Stimulated activated naive CD4-positive, alpha-beta T cell (primary cell): ENCODE measurements at regions not wholly inside any gene's neighbourhood (a gene's known extent, or its start where the extent isn't known, plus 50 kb on each side); places are given as distances from the start of the nearest gene placed in this dataset.

Source experiments
- DNase-seq, 6 experiments: peaks; one replicate each; lab custom pipeline; 2025; lab: John Stamatoyannopoulos, UW

DNA sequence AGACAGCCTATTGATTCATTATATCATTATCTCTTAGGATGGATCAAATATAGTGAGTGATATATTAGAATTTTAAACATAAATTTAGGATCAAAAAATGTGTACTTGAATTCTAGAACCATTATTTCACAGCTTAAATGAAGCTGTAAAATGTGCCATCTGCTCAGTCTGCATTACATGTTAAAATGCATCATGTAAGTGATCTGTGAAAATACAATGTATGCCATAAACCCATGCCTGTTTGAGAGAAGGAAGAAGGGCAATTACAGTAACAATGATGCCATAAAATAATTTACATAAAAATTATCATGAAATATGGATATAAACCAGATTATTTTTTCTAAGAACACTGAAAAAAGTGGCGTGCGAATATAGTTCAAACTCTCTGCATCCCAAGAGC is 1066.0 kb upstream of the ADGRL4 start:
- no peak for DNase-seq

DNA sequence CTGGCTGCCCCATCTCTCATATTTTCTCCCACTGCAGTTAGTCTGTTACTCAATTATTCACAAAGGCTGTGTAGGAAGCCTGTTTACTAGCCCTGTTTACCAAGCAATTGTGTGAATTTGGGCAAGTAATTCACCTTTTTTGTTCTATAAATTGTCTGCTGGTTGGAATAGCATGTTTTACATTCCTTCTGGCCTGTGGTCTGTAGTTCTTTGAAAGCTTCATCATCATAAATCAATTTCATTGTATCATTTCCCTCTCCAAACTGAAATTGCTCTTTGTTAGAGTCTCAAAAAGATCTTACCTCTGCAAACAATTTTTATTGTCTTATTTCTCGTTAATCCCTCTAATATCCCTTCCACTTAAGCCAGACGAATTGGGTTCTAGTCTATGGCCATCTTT is 1059.5 kb upstream of the ADGRL4 start:
- DNase-seq, result no peak

DNA sequence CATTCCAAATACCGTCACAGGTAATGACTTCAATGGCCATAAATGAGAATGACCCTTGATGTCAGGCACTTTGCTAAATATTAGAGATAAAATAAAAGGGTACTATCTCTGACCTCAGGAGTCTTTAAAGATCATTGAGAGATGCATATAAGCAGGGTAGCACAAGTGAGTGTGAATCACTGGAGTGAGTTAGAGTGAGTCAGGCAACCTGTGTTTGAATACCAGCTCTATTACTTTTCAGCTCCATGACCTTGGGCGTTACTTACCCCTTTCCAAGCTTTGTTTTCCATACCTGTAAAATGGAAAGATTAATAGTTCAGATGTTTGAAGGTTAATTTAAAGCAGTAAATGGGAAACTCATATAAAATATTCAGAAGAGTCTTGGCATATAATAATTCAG is 1058.0 kb upstream of the ADGRL4 start:
- DNase-seq, result no peak

DNA sequence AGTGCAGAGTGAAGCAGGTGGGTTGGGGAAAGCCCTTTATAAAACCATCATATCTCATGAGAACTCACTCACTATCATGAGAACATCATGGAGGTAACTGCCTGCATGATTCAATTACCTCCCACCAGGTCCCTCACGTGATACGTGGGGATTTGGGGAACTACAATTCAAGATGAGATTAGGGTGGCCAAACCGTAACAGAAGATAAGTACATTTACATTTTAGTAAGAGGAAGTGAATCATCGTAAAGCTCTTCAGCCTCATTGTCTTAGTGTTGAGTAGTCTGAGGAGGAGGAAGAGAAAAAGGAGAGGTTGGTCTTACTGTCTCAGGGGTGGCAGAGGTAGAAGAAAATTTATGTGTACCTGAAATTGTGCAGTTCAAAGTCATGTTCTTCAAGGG is 1053.4 kb upstream of the ADGRL4 start:
- DNase-seq, result no peak

DNA sequence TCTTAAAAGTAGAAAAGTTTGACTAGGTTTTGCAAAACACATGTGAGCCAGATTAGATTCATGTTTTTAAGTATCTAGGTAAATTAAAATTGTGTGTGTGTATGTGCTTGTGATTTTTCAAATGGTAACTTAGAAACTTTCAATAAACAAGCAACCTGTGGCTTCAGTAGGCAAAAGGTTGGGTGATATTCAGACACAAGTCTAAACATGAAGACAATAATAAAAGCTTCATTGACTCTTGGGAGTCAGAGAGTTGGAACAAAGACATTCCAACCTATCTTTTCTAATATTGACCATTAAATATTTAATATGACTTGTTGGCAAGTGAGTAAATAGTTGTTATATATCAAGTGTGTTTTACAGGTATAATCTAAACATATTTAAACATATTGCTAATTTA is 1049.6 kb upstream of the ADGRL4 start:
- DNase-seq, result no peak

DNA sequence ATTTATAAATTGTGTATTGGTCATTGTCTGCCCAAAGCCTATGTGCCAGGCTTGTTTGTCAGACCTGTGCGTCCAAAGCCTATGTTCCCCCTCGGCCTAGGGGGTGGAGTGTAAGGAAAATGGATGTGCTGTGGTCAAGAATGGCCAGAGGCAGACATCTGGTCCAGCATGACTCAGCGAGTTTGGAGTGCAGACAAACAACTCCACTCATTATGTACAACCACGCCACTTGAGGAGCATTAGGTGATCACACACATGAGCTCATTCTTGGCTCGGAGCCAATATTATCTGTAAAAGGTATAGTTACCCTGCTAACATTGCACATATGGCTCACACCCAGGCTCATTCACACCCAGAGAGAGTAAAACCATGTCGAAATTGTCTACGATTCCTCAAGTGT is 1047.6 kb upstream of the ADGRL4 start:
- DNase-seq, result no peak

DNA sequence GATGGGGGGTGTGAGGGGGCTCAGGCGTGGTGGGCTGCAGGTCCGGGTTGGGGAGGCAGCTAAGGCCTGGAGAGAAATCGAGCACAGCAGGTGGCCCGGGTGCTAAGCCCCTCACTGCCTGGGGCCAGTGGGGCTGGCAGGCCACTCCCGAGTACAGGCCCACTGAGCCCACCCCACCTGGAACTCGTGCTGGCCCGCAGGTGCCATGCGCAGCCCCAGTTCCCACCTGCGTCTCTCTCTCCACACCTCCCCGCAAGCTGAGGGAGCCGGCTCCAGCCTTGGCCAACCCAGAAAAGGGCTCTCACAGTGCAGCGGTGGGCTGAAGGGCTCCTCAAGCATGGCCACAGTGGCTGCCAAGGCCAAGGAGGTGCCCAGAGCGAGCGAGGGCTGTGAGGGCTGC is 1047.1 kb upstream of the ADGRL4 start:
- no peak for DNase-seq

DNA sequence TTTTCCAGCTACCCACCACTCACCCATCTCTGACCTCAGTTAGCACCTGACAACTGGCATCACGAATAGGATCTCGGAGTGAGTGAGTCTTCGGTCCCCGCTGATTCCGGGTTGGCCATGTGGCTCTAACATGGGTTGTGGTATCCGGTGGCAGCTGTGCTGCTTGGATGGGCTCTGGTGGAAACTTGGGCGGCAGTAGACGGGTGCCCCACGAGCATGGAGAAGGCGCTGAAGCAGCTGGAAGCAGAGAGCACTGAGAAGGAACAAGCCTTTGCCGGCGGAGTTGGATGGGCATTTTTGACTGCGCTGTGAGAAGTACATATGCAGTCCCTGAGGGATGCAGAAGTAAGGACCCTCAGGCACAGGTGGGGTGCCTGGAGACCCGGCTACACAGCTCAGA is 1044.0 kb upstream of the ADGRL4 start:
- no peak for DNase-seq

DNA sequence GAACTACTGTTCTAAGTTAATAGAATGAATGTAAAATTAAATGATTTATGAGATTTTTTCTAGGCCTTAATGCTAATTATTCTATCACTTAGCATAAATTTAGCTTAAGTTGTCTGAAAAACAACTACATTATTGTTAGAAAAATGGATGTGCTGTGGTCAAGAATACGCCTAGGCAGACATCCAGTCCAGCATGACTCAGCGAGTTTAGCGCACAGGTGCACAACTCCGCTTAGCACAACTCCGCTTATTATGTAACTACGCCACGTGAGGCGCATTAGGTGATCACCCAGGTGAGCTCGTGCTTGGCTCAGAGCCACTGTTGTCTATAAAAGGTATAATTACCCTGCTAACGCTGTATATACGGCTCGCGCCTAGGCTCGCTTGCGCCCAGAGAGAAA is 1043.6 kb upstream of the ADGRL4 start:
- no peak for DNase-seq

DNA sequence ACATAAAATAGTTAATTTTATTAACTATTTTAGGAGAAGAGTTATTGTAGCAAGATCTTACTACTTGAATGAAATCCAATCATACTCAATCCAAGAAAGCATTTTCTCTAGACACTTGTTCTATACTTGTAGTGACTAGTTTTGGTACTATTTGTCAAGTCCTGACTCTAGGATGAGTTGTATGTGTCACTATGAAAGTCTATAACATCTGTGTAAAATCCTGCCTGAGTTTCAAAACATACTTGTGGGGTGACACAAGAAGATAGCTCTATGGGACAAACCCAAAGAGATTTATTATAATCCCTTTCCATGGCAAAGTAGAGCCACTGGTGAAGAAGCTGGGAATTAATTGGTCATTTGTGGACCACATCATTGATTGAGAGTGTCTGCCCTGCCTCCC is 1042.2 kb upstream of the ADGRL4 start:
- no peak for DNase-seq

DNA sequence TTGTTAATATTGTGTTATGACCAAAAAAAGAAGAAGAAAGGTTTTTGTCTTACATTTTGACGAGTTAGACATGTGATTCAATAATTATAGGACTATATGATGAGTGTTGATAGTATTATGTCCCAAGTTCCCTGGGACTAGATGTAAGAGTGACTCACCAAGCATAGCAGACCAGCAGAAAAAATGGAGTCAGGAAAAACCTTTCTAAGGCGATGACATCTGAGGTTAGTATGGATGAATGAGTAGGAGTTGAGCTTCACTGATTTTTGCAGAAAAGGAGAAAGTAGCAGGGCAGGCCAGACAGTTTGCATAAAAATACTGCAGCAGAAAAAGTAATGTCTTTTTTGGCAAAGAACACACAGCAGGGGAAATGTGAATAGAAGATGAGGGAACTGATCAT is 1041.3 kb upstream of the ADGRL4 start:
- no peak for DNase-seq

DNA sequence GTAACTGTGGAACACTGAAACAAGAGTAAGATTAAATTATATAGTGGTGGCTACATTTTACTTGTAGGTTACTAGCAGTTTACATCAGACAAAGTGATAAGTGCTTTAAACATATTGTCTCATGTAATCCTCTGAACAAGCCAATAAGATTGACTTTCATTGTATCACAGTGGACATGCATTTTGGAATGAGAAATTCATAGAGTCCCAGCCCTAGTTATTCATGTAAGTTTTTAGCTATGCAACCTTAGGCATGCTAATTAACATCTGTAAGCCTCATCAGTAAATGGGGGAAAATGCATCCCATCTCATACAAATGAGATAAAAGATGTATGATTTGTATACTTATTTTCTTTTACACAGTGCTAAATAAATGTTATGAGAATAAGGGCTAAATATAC is 1038.1 kb upstream of the ADGRL4 start:
- DNase-seq, result no peak

DNA sequence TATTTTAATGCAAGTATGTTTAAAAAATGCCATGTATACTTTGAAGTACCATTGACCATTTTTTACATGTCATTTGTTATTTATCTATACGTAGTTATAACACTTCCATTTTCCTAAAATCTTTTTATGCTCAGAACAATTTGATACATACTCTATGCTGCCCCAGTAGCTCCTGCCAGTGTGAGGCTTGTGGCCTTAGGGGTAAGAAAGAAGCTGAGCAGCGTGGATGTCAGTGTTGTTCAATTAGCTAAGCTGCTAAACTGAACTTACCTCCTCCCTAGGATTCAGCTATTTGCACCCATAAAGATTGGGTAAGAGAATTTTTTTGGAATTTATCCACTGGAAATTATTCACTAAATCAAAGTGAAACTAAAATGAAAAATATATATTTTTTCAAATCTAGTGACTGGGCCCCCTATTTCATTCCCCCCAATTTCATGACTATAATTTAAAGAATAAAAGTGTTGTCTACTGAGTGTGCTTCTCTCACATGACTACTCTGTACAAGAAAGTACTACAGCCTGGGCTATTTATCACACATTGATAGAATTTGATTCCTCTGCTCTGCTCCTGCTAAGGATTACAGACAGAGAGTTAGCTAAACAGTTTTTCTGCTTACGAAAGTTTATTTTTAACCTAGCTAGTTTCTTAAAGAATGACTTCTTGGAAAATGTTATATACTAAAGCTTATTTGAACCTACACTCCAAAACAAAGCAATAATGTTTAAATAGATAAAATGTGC is 1030.3 kb upstream of the ADGRL4 start:
- DNase-seq, result no peak

DNA sequence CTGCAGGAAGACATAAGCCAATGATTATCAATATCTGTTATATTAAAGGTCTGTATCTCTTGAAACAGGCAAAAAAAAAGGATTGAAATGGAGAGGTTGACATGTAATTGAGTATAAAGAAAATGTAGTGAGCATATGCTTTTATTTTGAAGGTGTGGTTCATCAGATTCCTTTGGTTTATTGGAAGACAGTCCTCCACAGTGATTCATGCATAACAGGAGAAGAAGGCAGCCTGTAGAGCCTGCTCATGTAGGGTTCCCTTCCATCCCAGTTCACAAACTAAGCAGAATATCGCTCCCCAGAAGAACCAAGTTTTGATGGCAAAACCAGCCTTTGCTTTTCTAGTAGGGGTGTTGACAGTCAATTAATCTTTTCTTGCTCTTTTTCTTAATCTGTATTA is 1016.8 kb upstream of the ADGRL4 start:
- DNase-seq, result no peak

DNA sequence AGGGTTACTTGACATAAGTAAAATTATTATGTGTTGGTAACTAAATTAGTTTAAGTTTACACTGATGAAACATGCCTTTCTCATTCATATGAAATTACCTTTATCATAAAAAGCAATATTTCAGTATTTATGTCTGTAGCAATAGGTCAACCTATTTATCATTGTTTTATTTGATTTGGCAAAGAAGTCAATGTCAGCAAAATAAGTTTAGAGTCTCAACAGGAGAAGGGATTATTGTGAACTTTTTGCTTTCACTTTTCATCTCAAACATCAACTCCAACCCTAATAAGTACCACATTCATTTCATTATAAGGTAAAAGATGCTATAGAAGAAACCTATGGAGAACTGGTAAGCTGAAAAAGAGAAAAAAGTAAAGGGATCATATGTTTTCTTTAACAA is 1015.4 kb upstream of the ADGRL4 start:
- no peak for DNase-seq

DNA sequence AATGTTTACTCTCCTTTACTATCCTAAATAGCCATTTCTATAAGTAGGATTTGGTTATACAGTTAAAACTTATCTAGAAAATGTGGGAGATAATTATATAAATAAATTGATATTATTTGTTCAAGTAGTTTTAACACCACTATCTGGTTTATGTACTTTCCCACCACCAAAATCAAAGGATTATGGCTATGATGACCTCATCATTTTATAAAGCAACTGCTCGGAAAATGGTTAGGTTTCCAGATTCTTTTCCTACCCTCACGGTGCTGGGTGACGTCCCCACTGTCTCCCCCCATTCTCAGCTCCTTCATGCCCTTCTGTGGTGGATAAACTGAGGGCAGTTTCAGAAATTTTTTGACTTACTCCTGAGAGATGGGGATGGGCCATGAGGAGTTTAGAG is 1011.8 kb upstream of the ADGRL4 start:
- DNase-seq, result no peak

DNA sequence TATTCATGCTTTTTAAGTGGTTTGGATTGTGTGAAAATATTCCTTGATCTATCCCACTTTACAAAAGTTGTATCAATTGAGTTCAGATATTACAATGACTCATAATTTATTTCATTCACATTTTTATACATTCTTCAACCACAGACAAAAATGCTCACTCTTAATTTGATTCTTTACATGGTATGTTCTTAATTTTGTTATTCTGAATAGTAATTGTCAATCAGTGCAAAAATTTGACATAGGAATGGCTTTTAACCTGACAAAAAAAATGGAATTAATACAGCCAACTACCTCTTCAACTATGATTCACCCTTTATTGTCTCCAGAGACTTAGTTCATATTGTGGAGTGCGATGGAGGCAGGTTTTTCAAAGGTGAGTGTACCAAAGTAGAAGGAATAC is 1002.4 kb upstream of the ADGRL4 start:
- no peak for DNase-seq

DNA sequence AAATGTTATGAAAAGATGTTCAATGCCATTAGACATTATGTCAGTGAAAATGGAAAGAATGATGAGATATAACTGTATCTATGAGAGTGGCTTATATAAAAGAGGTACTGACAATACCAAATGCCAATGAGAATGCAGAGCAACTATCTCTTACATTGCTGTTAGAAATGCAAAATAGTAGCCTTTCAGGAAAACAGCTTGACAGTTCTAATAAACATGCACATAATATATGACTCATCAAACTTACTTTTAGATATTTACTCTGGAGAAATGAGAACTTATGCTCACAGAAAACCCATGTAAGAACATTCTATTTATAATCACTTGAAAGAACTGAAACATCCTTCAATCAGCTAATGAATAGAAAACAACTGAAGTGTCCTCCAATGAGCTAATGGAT is 996.7 kb upstream of the ADGRL4 start:
- DNase-seq, result no peak

DNA sequence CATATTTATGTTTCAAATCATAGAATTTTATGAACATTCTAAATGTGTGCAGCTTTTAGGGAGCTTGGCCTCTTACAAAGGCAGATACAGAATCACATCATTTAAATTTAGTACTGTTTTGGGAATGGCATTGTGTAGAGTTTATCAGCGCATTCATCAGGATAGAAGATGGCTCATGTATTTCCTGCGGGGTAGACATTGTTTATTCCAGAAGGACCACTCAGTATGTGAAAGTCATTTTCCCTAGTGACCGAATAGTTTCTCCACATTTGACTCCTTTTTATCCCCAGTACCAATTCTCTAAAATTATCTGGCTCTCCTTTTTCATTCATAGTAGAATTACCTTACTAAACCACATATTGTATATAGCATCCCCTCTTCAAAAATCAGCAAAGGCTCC is 981.9 kb upstream of the ADGRL4 start:
- no peak for DNase-seq

DNA sequence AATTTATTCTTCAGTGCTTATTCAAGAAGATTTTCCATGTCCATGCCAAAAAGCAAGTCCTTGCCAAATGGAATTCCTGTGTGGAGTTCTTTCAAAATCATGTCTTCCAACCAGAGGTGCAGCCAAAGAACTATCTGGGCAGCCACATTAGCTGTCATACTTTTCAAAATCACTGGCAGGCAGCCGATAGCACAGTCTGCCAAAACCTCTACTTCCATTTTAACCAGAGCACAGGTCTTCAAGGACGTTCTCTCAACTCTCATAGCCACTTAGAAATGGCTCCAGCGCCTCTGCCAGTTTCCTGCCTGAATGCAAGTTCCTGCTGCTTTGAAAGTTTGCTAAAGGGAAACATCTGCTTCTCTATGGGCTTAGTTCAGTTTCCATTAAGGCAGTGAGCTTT is 975.7 kb upstream of the ADGRL4 start:
- no peak for DNase-seq

DNA sequence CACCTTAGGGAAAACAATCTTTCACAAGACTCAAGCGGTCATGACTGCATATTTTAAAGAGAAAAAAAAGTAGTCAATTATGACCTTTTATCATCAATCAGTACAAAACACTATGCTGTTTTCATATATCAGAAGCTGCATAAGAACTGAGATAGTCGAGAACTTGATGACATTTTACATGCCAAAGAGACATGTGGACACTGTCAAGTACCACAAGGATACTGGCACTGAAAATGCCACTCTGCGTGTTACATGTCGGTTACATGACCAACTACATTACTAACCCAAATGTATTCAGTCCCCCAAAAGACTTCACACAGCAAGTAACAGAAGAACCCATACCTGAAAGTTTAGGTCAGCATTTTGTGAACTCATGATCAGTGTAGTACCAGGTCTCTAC is 975.0 kb upstream of the ADGRL4 start:
- DNase-seq, result no peak

DNA sequence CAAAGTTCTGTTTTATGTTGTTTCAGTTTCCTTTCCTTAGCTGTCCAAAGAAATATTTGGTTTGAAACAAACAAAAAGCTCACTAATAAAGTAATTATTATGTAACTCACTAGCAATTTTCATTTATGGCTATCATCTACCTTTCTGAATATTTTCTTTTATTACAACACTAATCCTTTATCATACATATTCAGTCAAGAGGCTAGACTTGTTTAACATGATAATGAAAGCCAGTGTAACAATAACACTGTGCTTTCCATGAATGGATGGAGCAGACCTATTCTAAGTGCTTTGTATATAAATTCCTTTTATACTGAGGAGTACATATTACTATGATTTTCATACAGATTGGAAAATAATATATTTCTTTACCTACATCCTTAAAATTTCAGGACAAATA is 972.8 kb upstream of the ADGRL4 start:
- DNase-seq, result no peak

DNA sequence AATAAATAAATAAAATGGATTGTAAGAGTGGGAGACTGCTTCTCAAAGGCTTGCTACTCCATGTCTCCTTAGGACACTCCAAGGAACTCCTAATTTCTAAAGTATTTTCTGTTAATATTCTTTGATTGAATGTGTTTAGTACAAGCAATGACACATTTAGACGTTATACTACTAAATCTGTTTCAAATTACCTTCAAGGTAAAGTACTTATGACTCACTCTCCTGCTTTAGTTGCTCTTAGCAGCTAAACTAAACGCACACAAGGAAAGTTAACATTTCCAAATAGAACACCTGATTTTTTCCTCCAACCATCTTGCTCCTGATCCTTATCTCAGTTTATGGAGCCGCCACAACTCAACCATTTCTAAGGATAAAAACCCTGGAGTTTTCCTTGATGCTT is 969.8 kb upstream of the ADGRL4 start:
- DNase-seq, result no peak

DNA sequence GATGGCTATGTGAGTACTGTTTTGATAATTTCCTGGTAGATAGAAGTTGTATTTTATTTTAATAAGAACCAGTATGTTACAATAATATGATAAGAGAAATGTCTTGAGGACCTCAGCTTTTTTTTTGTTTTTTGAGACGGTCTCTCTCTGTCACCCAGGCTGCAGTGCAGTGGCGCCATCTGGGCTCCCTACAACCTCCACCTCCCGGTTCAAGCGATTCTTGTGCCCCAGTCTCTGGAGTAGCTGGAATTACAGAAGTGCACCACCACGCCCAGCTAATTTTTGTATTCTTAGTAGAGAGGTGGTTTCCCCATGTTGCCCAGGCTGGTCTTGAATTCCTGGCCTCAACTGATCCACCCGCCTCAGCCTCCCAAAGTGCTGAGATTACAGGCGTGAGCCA is 968.1 kb upstream of the ADGRL4 start:
- DNase-seq, result no peak

DNA sequence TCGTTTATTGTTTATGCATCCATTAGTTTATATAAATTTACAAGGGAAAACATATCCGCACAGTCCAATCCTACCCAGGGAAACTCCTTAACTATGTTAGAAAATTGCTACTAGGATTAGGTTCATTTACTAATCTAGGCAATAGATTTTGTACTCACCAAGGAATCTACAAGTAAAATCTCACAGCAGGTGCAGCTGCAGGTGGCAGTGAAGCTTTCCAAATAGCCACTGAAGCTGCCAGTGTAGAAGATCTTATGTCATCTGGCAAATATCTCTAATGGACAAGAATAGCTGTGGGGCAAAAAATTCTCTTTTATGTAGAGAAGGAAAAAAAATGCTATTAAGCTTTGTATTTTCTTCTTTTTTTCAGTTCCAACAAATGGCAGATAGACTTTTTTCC is 963.4 kb upstream of the ADGRL4 start:
- no peak for DNase-seq
